G401.6 (cell line): ENCODE measurements at regions not wholly inside any gene's neighbourhood (a gene's known extent, or its start where the extent isn't known, plus 50 kb on each side); places are given as distances from the start of the nearest gene placed in this dataset.

ENCODE experiments used
- FAIRE-seq: peaks from 2 replicates; lab custom pipeline; 2012; peaks lifted over from hg19 to GRCh38; lab: Jason Lieb, UNC

- no peak for FAIRE-seq
Observed at GRCh38 chr2:209371407-209371806, 52.4 kb upstream of the MAP2 start.
